MM.1S (cell line): ENCODE measurements at regions not wholly inside any gene's neighbourhood (a gene's known extent, or its start where the extent isn't known, plus 50 kb on each side); places are given as distances from the start of the nearest gene placed in this dataset.

Source experiments
- EZH2 ChIP-seq: fragments of 300-600 bp; sonication (generic); optimal IDR thresholded peaks from 2 replicates; pipeline ENCODE3; 2017; ENCODE audit warnings: low read depth, mild to moderate bottlenecking, antibody characterized with exemption, low read length, mixed read lengths
- EZH2phosphoT487 ChIP-seq: fragments of 300-600 bp; sonication (generic); IDR thresholded peaks from 2 replicates; pipeline ENCODE4 v1.6.1; 2018; ENCODE audit warnings: antibody characterized with exemption, low read length
- TF ChIP-seq, protein P1 (sequence below): fragments of 300-600 bp; sonication (generic); IDR thresholded peaks from 2 replicates; pipeline ENCODE4 v1.5.1; 2016; ENCODE audit warnings: antibody characterized with exemption, low read length, mixed read lengths

DNA sequence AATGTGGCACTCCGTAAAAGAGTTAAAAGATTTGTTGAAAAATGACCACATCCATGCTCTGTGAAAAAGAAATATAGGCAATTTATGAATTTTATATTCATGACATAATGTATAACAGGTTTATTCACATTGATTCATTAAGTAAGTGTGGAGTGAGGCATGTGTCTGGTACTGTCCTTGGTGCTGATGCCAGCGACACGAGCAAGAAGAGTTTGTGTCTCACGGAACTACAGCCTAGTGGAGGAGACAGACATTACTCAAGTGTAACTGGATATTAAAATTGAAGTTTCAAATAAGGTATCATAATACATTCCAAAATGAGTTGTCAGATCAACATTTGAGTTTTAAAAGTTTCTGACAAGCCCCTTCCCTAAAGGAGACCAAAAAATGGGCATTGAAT is 122.7 kb upstream of the PRNP start:
- TF ChIP-seq, protein P1, sequence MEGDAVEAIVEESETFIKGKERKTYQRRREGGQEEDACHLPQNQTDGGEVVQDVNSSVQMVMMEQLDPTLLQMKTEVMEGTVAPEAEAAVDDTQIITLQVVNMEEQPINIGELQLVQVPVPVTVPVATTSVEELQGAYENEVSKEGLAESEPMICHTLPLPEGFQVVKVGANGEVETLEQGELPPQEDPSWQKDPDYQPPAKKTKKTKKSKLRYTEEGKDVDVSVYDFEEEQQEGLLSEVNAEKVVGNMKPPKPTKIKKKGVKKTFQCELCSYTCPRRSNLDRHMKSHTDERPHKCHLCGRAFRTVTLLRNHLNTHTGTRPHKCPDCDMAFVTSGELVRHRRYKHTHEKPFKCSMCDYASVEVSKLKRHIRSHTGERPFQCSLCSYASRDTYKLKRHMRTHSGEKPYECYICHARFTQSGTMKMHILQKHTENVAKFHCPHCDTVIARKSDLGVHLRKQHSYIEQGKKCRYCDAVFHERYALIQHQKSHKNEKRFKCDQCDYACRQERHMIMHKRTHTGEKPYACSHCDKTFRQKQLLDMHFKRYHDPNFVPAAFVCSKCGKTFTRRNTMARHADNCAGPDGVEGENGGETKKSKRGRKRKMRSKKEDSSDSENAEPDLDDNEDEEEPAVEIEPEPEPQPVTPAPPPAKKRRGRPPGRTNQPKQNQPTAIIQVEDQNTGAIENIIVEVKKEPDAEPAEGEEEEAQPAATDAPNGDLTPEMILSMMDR, result no peak; the same call in 1 of the 2 replicates
- TF ChIP-seq EZH2, result no peak
- TF ChIP-seq EZH2phosphoT487, result no peak
